ENCODE measurements at regions not wholly inside any gene's neighbourhood (a gene's known extent, or its start where the extent isn't known, plus 50 kb on each side); places are given as distances from the start of the nearest gene placed in this dataset.

DNA sequence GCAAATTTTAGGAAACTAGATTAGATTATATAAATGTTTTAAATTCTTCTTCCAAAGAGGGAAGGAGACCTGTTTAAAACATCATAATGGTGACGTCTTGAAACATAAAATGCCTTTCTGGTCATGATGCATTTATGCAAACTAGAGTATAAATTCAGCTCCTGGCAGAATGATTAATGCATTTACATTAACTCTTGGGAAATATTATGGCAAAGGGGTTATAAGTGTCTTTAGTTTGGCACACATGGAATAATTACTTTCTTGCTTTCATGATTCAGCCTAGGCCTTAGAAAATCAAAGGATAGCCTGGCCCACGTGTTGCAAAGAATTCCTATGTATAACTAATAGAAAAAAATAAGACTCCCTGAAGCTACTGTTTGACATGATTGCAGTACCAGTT, 639.2 kb downstream of the RFPL4B start:
- TF ChIP-seq POLR2A (IDR thresholded peaks at IDR 0.05): no peak
- TF ChIP-seq, protein P1, sequence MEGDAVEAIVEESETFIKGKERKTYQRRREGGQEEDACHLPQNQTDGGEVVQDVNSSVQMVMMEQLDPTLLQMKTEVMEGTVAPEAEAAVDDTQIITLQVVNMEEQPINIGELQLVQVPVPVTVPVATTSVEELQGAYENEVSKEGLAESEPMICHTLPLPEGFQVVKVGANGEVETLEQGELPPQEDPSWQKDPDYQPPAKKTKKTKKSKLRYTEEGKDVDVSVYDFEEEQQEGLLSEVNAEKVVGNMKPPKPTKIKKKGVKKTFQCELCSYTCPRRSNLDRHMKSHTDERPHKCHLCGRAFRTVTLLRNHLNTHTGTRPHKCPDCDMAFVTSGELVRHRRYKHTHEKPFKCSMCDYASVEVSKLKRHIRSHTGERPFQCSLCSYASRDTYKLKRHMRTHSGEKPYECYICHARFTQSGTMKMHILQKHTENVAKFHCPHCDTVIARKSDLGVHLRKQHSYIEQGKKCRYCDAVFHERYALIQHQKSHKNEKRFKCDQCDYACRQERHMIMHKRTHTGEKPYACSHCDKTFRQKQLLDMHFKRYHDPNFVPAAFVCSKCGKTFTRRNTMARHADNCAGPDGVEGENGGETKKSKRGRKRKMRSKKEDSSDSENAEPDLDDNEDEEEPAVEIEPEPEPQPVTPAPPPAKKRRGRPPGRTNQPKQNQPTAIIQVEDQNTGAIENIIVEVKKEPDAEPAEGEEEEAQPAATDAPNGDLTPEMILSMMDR (IDR thresholded peaks at IDR 0.05): no peak
- no peak overlapping the region for H3K27ac ChIP-seq
- H3K9me3 ChIP-seq: no peaks in the 10 kb centered on the region
- H3K4me3 ChIP-seq: no peak overlapping the region
- peaks cover 0 to 5% (median 0%) of the 10 kb centered on the region in 4 donors for H3K4me1 ChIP-seq
- H3K27me3 ChIP-seq: no peaks in the 10 kb centered on the region
- H3K36me3 ChIP-seq: no peaks in the 10 kb centered on the region
- DNase-seq: no peak

DNA sequence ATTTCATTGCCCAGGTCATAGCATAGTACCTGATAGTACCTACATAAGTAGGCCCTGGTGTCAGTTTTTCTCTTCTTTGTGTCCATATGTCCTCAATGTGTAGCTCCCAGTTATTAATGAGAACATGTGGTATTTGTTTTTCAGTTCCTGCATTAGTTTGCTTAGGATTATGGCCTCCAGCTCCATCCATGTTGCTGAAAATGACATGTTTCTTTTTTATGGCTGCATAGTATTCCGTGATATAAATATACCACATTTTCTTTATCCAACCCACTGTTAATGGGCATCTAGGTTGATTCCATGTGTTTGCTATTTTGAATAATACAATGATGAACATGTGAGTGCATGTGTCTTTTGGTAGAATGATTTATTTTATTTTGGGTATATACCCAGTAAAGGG, 641.6 kb downstream of the RFPL4B start:
- Histone ChIP-seq H3K36me3 (no peaks in the 10 kb centered on the region), H3K27ac (no peak overlapping the region), H3K27me3 (no peaks in the 10 kb centered on the region), H3K4me3 (no peak overlapping the region), H3K9me3 (no peaks in the 10 kb centered on the region), H3K4me1 (peaks cover 0 to under 1% (median 0%) of the 10 kb centered on the region in 4 donors)
- TF ChIP-seq, protein P1 (IDR thresholded peaks at IDR 0.05): no peak
- no peak for TF ChIP-seq POLR2A (IDR thresholded peaks at IDR 0.05)
- DNase-seq: no peak

DNA sequence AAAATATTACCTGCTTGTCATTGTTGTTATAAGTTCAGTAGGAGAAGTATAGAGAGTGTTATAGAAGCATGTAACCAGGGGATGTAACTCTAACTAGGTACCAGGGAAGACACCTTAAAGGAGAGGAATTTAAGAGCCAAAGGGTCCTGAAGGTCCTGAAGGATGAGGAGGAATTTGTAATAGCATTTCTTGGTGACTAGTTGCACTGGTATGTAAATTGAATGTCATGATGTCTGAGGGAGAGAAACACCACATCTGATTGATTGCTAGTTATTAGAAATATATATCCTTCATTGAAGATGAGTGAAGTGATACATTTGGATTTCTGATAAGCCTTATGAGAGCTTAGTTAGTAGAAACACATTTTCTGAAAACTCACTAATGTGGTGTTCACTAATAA, 643.8 kb downstream of the RFPL4B start:
- no peaks in the 10 kb centered on the region for H3K9me3 ChIP-seq
- H3K27me3 ChIP-seq: no peaks in the 10 kb centered on the region
- TF ChIP-seq, protein P1 (IDR thresholded peaks at IDR 0.05): no peak
- no peak for TF ChIP-seq POLR2A (IDR thresholded peaks at IDR 0.05)
- no peaks in the 10 kb centered on the region for H3K36me3 ChIP-seq
- H3K4me3 ChIP-seq: no peak overlapping the region
- H3K27ac ChIP-seq: no peak overlapping the region
- H3K4me1 ChIP-seq: no peaks in the 10 kb centered on the region
- no peak for DNase-seq

DNA sequence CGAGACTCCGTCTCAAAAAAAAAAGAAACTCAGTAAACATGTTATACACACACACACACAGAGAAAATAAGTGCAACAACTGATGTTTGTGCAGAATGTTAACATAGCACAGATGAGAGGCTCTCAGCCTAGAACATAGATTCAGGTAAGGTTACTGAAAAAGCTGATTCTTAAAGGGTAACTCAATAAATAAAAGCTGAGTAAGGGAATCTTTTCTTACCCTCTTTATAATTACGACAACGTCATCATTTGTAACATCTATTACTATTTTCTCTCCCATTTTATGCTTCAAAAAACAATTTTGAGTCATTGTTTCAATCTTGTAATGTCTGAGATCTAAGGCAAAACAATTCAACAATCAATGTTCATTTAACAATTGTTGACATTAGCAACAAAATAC, 644.8 kb downstream of the RFPL4B start:
- no peak for DNase-seq
- Histone ChIP-seq H3K27me3 (no peaks in the 10 kb centered on the region), H3K4me3 (no peak overlapping the region), H3K4me1 (no peaks in the 10 kb centered on the region), H3K36me3 (no peaks in the 10 kb centered on the region), H3K27ac (no peak overlapping the region), H3K9me3 (no peaks in the 10 kb centered on the region)
- TF ChIP-seq, protein P1 (IDR thresholded peaks at IDR 0.05): no peak
- TF ChIP-seq POLR2A (IDR thresholded peaks at IDR 0.05): no peak

DNA sequence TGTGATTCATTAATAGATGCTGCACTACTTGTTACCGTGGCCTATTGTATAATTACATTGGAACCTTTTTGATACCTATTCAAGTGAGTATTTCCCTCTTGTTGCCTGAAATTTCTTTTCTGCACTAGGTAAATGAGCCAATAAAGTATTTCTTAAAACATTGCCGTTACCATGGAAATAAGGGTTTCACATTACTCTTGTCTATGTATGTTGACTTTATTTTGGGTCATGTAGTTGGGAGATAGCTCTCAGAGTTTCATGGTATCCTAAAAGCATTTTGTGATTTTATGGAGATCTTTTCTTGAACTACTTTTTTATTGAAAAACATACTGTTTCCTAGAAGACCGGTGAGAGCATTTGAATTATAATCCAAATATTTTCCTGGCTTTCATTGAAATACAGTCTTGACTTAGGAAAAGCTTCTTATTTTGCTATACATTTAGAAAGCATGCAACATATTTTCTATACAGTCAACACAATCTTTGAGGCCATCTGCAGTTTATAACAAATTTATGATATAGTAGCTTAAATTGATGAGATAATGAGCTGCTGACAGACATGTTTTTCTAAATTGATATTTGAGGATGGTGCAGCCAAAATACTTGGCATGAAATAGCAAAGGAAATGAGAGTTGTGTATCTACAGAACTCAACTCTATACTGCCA, 650.4 kb downstream of the RFPL4B start:
- H3K4me1 ChIP-seq: no peaks in the 10 kb centered on the region
- TF ChIP-seq POLR2A (IDR thresholded peaks at IDR 0.05): no peak
- TF ChIP-seq, protein P1 (IDR thresholded peaks at IDR 0.05): no peak
- no peak for DNase-seq
- H3K9me3 ChIP-seq: no peaks in the 10 kb centered on the region
- no peak overlapping the region for H3K4me3 ChIP-seq
- H3K27ac ChIP-seq: no peak overlapping the region
- H3K27me3 ChIP-seq: no peaks in the 10 kb centered on the region
- H3K36me3 ChIP-seq: no peaks in the 10 kb centered on the region

DNA sequence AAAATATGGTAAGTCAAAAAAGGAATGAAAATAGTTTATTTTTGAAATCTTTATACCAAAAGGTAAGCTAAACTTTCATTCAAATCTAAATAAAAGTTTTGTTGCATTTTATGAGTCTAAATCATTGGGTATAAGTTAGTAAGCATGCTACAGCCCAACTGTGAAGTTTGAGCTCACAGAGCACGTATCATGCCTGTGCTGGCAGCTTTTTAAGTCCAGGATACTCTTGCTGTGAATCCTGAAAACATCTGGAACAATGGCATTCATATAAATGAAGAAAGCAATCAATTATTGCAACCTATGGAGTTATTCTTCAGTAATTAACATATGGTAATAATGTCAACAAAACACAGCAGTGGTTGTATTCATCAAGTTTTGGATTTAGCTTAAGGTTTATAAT, 656.9 kb downstream of the RFPL4B start:
- Histone ChIP-seq H3K27ac (no peak overlapping the region), H3K4me3 (no peak overlapping the region), H3K4me1 (no peaks in the 10 kb centered on the region), H3K27me3 (no peaks in the 10 kb centered on the region), H3K36me3 (no peaks in the 10 kb centered on the region), H3K9me3 (no peaks in the 10 kb centered on the region)
- no peak for DNase-seq
- TF ChIP-seq, protein P1 (IDR thresholded peaks at IDR 0.05): no peak
- TF ChIP-seq POLR2A (IDR thresholded peaks at IDR 0.05): no peak
